Thoracic aorta (tissue), 2 donors: ENCODE measurements at regions not wholly inside any gene's neighbourhood (a gene's known extent, or its start where the extent isn't known, plus 50 kb on each side); places are given as distances from the start of the nearest gene placed in this dataset.

Experiments used
- ATAC-seq: fragments of 150-250 bp; one replicate; pipeline ENCODE4 v1.8.0; 2017; ENCODE audit warnings: low read depth; ENCODE audit not compliant: insufficient number of reproducible peaks, low FRiP score
- DNase-seq: peaks from one replicate; pipeline ENCODE4 v3.0.0-alpha.2; 2020; ENCODE audit warnings: low spot score
- H3K27ac ChIP-seq, 2 donors: fragments of 200-600 bp; sonication (generic); 1 replicate in 1 of 2; 2 replicates in 1 of 2; pipeline ENCODE4 v1.5.1; 2016; ENCODE audit warnings: mild to moderate bottlenecking in 2 of 2, moderate library complexity in 2 of 2
- H3K27me3 ChIP-seq: fragments of 200-600 bp; sonication (generic); replicated peaks from 2 replicates; pipeline ENCODE4 v1.6.0; 2016; ENCODE audit warnings: mild to moderate bottlenecking; ENCODE audit not compliant: insufficient read depth
- H3K36me3 ChIP-seq: fragments of 200-600 bp; sonication (generic); one replicate; pipeline ENCODE4 v1.5.1; 2016
- H3K4me1 ChIP-seq, 2 donors: fragments of 200-600 bp; sonication (generic); 1 replicate in 1 of 2; 2 replicates in 1 of 2; pipeline versions ENCODE4 v1.5.1 to v1.6.0; 2016; ENCODE audit warnings: low read depth in 2 of 2, mild to moderate bottlenecking in 1 of 2; ENCODE audit not compliant: control insufficient read depth in 1 of 2
- H3K4me3 ChIP-seq: fragments of 200-600 bp; sonication (generic); 2 replicates; pipeline ENCODE4 v1.5.1; 2016; ENCODE audit warnings: mild to moderate bottlenecking
- H3K9me3 ChIP-seq: fragments of 200-600 bp; sonication (generic); 2 replicates; pipeline ENCODE4 v1.5.1; 2016
- TF ChIP-seq, protein P1 (sequence below): fragments of 200-600 bp; sonication (generic); IDR thresholded peaks from one replicate; pipeline ENCODE4 v1.5.1; 2019; ENCODE audit warnings: antibody characterized with exemption

DNA sequence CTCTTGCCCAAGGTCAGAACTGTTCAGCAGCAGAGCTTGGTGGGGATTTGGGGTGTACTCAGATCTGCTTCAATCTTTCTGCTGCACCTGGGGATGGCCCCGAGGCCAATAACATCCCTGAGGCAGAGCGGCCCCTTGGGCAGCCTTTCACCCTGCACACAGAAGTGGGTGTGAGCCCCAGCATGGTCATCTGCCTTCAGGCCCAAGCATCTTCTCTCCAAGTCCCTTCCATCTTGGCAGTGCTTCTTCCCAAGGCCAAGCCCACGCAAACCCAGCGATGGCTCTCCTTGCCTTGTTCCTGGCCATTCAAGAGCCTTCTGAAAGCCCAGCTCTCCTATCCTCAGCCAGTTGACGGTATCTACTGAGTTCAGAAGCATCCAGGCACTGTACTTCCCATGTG lies 172.9 kb downstream of the INHBB start:
- Histone ChIP-seq H3K4me1 (no peaks in the 10 kb centered on the region), H3K27ac (no peak overlapping the region), H3K9me3 (no peaks in the 10 kb centered on the region), H3K4me3 (no peak overlapping the region), H3K36me3 (no peaks in the 10 kb centered on the region), H3K27me3 (no peaks in the 10 kb centered on the region)
- TF ChIP-seq, protein P1, sequence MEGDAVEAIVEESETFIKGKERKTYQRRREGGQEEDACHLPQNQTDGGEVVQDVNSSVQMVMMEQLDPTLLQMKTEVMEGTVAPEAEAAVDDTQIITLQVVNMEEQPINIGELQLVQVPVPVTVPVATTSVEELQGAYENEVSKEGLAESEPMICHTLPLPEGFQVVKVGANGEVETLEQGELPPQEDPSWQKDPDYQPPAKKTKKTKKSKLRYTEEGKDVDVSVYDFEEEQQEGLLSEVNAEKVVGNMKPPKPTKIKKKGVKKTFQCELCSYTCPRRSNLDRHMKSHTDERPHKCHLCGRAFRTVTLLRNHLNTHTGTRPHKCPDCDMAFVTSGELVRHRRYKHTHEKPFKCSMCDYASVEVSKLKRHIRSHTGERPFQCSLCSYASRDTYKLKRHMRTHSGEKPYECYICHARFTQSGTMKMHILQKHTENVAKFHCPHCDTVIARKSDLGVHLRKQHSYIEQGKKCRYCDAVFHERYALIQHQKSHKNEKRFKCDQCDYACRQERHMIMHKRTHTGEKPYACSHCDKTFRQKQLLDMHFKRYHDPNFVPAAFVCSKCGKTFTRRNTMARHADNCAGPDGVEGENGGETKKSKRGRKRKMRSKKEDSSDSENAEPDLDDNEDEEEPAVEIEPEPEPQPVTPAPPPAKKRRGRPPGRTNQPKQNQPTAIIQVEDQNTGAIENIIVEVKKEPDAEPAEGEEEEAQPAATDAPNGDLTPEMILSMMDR: no peak
- DNase-seq: no peak
- no peak for ATAC-seq

DNA sequence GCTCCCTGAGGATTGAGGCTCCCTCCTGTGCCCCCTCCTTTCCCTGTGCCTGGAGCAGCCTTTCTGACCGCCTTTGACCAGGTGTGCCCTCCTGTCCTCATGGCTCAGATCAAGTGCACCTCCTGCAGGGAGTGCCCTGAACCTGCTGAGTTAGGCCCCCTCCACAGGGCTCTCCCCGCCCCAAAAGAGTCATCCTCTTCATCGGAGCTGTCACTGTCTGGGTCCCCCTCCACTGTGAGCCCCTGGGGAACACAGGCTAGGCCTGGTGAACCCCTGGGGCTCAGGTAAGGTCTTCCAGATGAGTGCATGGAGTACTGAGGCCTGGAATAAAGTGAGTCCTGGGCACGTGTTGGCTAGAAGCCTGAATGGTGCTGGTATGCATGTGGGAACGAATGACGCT lies 173.5 kb downstream of the INHBB start:
- DNase-seq (no peak), ATAC-seq (no peak)
- Histone ChIP-seq H3K27me3 (no peaks in the 10 kb centered on the region), H3K4me1 (no peaks in the 10 kb centered on the region), H3K27ac (no peak overlapping the region), H3K9me3 (no peaks in the 10 kb centered on the region), H3K36me3 (no peaks in the 10 kb centered on the region), H3K4me3 (no peak overlapping the region)
- TF ChIP-seq, protein P1: no peak

DNA sequence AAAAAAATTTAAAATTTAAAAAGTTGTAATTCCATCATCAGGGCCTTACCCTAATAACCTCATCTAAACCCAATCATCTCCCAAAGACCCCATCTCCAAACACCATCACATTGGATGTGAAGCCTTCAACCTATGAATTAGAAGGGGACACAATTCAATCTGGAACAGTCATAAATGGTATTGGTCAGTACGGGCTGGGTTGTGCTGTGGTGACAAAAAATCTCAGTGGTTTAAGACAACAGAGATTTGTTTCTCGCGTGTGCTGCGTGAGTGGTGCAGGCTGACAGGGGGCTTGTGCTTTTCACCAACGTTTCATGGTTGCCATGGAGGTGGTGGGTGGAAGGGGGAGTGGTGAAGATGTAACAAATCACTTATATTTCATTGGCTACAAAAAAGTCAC lies 174.5 kb downstream of the INHBB start:
- Histone ChIP-seq H3K4me3 (no peak overlapping the region), H3K36me3 (no peaks in the 10 kb centered on the region), H3K27ac (no peak overlapping the region), H3K27me3 (no peaks in the 10 kb centered on the region), H3K4me1 (no peaks in the 10 kb centered on the region), H3K9me3 (no peaks in the 10 kb centered on the region)
- TF ChIP-seq, protein P1: no peak
- ATAC-seq: no peak
- no peak for DNase-seq

DNA sequence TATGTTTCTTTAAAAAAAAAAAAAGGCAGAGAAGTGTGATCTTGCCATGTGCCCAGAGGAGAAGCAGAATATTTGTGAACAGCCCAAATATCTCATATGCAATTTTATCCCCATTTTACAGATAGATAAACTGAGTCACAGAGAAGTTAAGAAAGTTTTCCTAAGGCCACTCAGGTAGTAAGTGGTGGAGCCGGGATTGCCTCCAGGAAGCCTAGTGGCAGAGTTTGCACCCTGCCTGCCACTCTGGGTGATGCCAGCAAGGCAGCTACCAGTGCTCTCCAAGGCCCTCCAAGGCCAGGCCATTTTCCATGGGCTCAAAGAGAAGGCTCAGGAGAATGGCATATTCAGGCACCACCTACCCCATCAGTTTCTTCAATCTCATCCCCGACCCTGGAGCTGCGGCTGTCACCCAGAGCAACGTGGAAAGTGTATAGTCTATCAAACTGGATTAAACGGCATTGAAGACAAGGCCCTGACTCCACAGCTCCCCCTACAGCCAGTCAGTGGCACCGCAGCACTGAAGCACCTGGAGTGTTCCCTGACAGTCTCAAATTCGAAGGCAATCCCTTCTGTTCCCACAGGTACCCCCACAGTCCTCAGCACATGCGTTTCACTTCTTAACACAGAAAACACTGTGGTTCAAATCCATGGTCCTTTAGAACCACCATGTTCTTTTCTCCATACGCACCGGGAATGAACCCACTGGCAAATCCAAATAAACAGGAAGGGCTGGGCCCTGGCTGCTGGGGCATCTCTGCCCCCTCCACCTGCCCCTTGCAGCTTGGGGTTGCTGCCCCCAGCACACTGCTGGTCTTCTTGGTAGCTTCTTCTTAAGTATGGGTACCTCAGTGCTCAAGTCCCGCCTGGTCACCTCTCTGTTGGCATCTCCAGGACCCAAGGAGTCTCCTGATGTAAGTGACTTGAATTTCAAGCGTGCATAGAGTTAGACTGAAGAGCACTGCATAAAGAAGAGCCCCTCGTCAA lies 175.3 kb downstream of the INHBB start:
- TF ChIP-seq, protein P1: peak; percentile 74
- ATAC-seq (no peak), DNase-seq (no peak)
- H3K36me3 ChIP-seq: no peaks in the 10 kb centered on the region
- H3K9me3 ChIP-seq: no peaks in the 10 kb centered on the region
- H3K27ac ChIP-seq: no peak overlapping the region
- no peak overlapping the region for H3K4me3 ChIP-seq
- H3K27me3 ChIP-seq: no peaks in the 10 kb centered on the region
- no peaks in the 10 kb centered on the region for H3K4me1 ChIP-seq

DNA sequence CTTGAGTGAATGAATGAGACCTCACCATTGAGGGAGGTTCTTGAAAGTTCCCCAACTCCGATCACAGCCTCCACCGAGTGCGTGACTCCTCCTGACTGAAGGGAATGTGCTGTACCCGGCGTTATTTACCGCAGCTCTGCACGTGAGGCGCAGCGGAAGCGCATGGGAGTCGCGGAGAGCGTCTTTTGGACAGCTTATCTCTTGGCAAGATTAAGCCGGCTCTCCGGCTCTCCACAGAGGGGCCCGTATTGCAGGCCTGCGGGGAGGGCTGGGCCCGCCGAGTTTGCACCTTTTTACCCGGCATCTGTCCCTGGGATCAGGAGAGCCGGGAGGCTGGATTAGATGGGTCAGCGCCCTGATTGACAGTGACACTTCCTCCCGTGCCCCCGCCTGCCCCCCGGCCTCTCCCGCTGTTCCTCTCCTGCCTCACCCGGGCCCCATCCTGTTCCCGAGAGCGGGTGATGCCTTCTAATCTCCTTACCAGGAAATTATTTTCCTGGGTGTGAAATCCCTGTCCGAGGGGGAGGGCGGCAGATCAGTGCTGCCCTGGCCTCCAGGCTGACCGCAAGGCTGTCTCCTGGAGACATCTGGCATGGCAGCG lies 176.3 kb downstream of the INHBB start:
- DNase-seq: no peak
- Histone ChIP-seq H3K36me3 (no peaks in the 10 kb centered on the region), H3K27me3 (no peaks in the 10 kb centered on the region), H3K4me1 (no peaks in the 10 kb centered on the region), H3K27ac (no peak overlapping the region), H3K9me3 (no peaks in the 10 kb centered on the region), H3K4me3 (no peak overlapping the region)
- no peak for ATAC-seq
- TF ChIP-seq, protein P1: no peak
